Vagina (tissue), 2 donors: ENCODE measurements at regions not wholly inside any gene's neighbourhood (a gene's known extent, or its start where the extent isn't known, plus 50 kb on each side); places are given as distances from the start of the nearest gene placed in this dataset.

ENCODE experiments used
- DNase-seq, 2 donors: peaks; one replicate each; pipeline ENCODE4 v3.0.0-alpha.2; 2017; ENCODE audit errors: extremely low spot score in 2 of 2
- H3K27ac ChIP-seq: fragments of 200-600 bp; sonication (generic); one replicate; pipeline ENCODE4 v1.5.1; 2019
- H3K27me3 ChIP-seq: fragments of 200-600 bp; sonication (generic); one replicate; pipeline ENCODE4 v1.5.1; 2019
- H3K36me3 ChIP-seq, 2 donors: fragments of 200-600 bp; sonication (generic); one replicate each; pipeline ENCODE4 v1.5.1; 2017 to 2019
- H3K4me1 ChIP-seq: fragments of 200-600 bp; sonication (generic); one replicate; pipeline ENCODE4 v1.5.1; 2019
- H3K4me3 ChIP-seq, 2 donors: fragments of 200-600 bp; sonication (generic); 1 replicate in 1 of 2; 2 replicates in 1 of 2; pipeline ENCODE4 v1.5.1; 2016 to 2019
- H3K9me3 ChIP-seq: fragments of 200-600 bp; sonication (generic); one replicate; pipeline ENCODE4 v1.5.1; 2019
- CTCF ChIP-seq, 3 experiments: fragments of 450-650 bp in 2 of 3; fragments of 200-600 bp in 1 of 3; sonication (generic) in 1 of 3; IDR thresholded peaks; one replicate each; pipeline ENCODE4 v1.5.1; 2017 to 2019; ENCODE audit warnings: antibody characterized with exemption in 3 of 3, mild to moderate bottlenecking in 2 of 3, moderate library complexity in 2 of 3
- POLR2A ChIP-seq, 2 donors: fragments of 450-650 bp; IDR thresholded peaks; one replicate each; pipeline ENCODE4 v1.6.1; 2017; ENCODE audit warnings: antibody characterized with exemption in 2 of 2, mild to moderate bottlenecking in 2 of 2, moderate library complexity in 2 of 2
- POLR2AphosphoS5 ChIP-seq, 2 donors: sonication (generic); formaldehyde crosslinking; IDR thresholded peaks; one replicate each; pipeline ENCODE4 v1.9.0; 2017; ENCODE audit warnings: antibody characterized with exemption in 2 of 2, mild to moderate bottlenecking in 2 of 2, low read depth in 1 of 2; ENCODE audit not compliant: insufficient read depth in 1 of 2
- intact Hi-C: fragments of 100-400 bp; cut with DNase I; formaldehyde crosslinking; loops from one replicate; pipeline ENCODE4 v1.15.1; 2023

- no peaks in the 10 kb centered on the region for H3K9me3 ChIP-seq
- no peak overlapping the region for H3K27ac ChIP-seq
- no peaks in the 10 kb centered on the region for H3K27me3 ChIP-seq
- intact Hi-C loops, result no loop called here
- DNase-seq, result no peak
- no peak for TF ChIP-seq POLR2AphosphoS5 (IDR thresholded peaks at IDR 0.05; ENCODE audit: insufficient read depth in 1 of 2, low read depth in 1 of 2)
- TF ChIP-seq CTCF (IDR thresholded peaks at IDR 0.05), result no peak
- TF ChIP-seq POLR2A (IDR thresholded peaks at IDR 0.05), result no peak
- no peaks in the 10 kb centered on the region for H3K36me3 ChIP-seq
- no peak overlapping the region for H3K4me3 ChIP-seq
- H3K4me1 ChIP-seq, result no peaks in the 10 kb centered on the region
Measured at GRCh38 chr4:159735281-159736207, 632.7 kb downstream of the RAPGEF2 start.

GRCh38 chr4:159736411-159736810, 633.5 kb downstream of the RAPGEF2 start:
- DNase-seq, result no peak
- no peaks in the 10 kb centered on the region for H3K9me3 ChIP-seq
- no peaks in the 10 kb centered on the region for H3K27me3 ChIP-seq
- H3K4me3 ChIP-seq, result no peak overlapping the region
- H3K36me3 ChIP-seq, result no peaks in the 10 kb centered on the region
- no peaks in the 10 kb centered on the region for H3K4me1 ChIP-seq
- H3K27ac ChIP-seq, result no peak overlapping the region
- TF ChIP-seq POLR2AphosphoS5 (IDR thresholded peaks at IDR 0.05; ENCODE audit: insufficient read depth in 1 of 2, low read depth in 1 of 2), result no peak
- no peak for TF ChIP-seq CTCF (IDR thresholded peaks at IDR 0.05)
- TF ChIP-seq POLR2A (IDR thresholded peaks at IDR 0.05), result no peak
- intact Hi-C loops, result no loop called here

- Histone ChIP-seq H3K4me3 (no peak overlapping the region), H3K36me3 (no peaks in the 10 kb centered on the region), H3K27me3 (no peaks in the 10 kb centered on the region), H3K4me1 (no peaks in the 10 kb centered on the region), H3K9me3 (no peaks in the 10 kb centered on the region), H3K27ac (no peak overlapping the region)
- intact Hi-C loops, result no loop called here
- no peak for TF ChIP-seq POLR2A (IDR thresholded peaks at IDR 0.05)
- no peak for TF ChIP-seq POLR2AphosphoS5 (IDR thresholded peaks at IDR 0.05; ENCODE audit: insufficient read depth in 1 of 2, low read depth in 1 of 2)
- TF ChIP-seq CTCF (IDR thresholded peaks at IDR 0.05), result no peak
- no peak for DNase-seq
Measured at GRCh38 chr4:159743971-159744370, 641.1 kb downstream of the RAPGEF2 start.

GRCh38 chr4:159747983-159748382, 645.1 kb downstream of the RAPGEF2 start:
- no peak overlapping the region for H3K27ac ChIP-seq
- no peaks in the 10 kb centered on the region for H3K36me3 ChIP-seq
- intact Hi-C loops, result no loop called here
- no peaks in the 10 kb centered on the region for H3K27me3 ChIP-seq
- TF ChIP-seq POLR2AphosphoS5 (IDR thresholded peaks at IDR 0.05; ENCODE audit: insufficient read depth in 1 of 2, low read depth in 1 of 2) (no peak), POLR2A (IDR thresholded peaks at IDR 0.05) (no peak), CTCF (IDR thresholded peaks at IDR 0.05) (no peak)
- no peaks in the 10 kb centered on the region for H3K4me1 ChIP-seq
- H3K9me3 ChIP-seq, result no peaks in the 10 kb centered on the region
- no peak for DNase-seq
- no peak overlapping the region for H3K4me3 ChIP-seq

- H3K9me3 ChIP-seq, result no peaks in the 10 kb centered on the region
- no peak for TF ChIP-seq POLR2AphosphoS5 (IDR thresholded peaks at IDR 0.05; ENCODE audit: insufficient read depth in 1 of 2, low read depth in 1 of 2)
- no peak for TF ChIP-seq CTCF (IDR thresholded peaks at IDR 0.05)
- no peak for TF ChIP-seq POLR2A (IDR thresholded peaks at IDR 0.05)
- intact Hi-C loops, result no loop called here
- H3K4me3 ChIP-seq, result no peak overlapping the region
- DNase-seq, result no peak
- H3K4me1 ChIP-seq, result no peaks in the 10 kb centered on the region
- H3K36me3 ChIP-seq, result no peaks in the 10 kb centered on the region
- H3K27ac ChIP-seq, result no peak overlapping the region
- no peaks in the 10 kb centered on the region for H3K27me3 ChIP-seq
Measured at GRCh38 chr4:159748834-159749444, 646.1 kb downstream of the RAPGEF2 start.
